ENCODE measurements at regions not wholly inside any gene's neighbourhood (a gene's known extent, or its start where the extent isn't known, plus 50 kb on each side); places are given as distances from the start of the nearest gene placed in this dataset.

GRCh38 chr5:123790226-123790625 is 278.2 kb downstream of the CSNK1G3 start:
- no peak for DNase-seq

- DNase-seq, result no peak
These were observed 275.7 kb downstream of the CSNK1G3 start for GRCh38 chr5:123787635-123788034.

GRCh38 chr5:123787136-123787535 is 275.2 kb downstream of the CSNK1G3 start:
- DNase-seq, result no peak

GRCh38 chr5:123786411-123786810 is 274.4 kb downstream of the CSNK1G3 start:
- DNase-seq, result no peak

GRCh38 chr5:123785162-123786071 is 273.4 kb downstream of the CSNK1G3 start:
- peak; percentile 73 for DNase-seq

GRCh38 chr5:123783421-123783820 is 271.4 kb downstream of the CSNK1G3 start:
- DNase-seq, result no peak

GRCh38 chr5:123778641-123779040 is 266.7 kb downstream of the CSNK1G3 start:
- DNase-seq, result no peak

GRCh38 chr5:123776761-123777160 is 264.8 kb downstream of the CSNK1G3 start:
- DNase-seq, result no peak

- DNase-seq, result no peak
These were observed 259.7 kb downstream of the CSNK1G3 start for GRCh38 chr5:123771715-123772114.

- DNase-seq, result no peak
These were observed 251.2 kb downstream of the CSNK1G3 start for GRCh38 chr5:123763201-123763600.

- DNase-seq, result no peak
These were observed 244.8 kb downstream of the CSNK1G3 start for GRCh38 chr5:123756816-123757215.

- DNase-seq, result no peak
These were observed 244.3 kb downstream of the CSNK1G3 start for GRCh38 chr5:123756318-123756665.

GRCh38 chr5:123755653-123756317 is 243.8 kb downstream of the CSNK1G3 start:
- DNase-seq, result no peak

- no peak for DNase-seq
These were observed 242.9 kb downstream of the CSNK1G3 start for GRCh38 chr5:123754908-123755307.

GRCh38 chr5:123753937-123754891 is 242.2 kb downstream of the CSNK1G3 start:
- no peak for DNase-seq

- no peak for DNase-seq
These were observed 241.4 kb downstream of the CSNK1G3 start for GRCh38 chr5:123753180-123753936.

GRCh38 chr5:123752552-123753179 is 240.7 kb downstream of the CSNK1G3 start:
- DNase-seq, result no peak

GRCh38 chr5:123751670-123752069 is 239.7 kb downstream of the CSNK1G3 start:
- DNase-seq, result no peak

GRCh38 chr5:123748239-123748638 is 236.3 kb downstream of the CSNK1G3 start:
- DNase-seq, result no peak

- DNase-seq, result no peak
These were observed 234.8 kb downstream of the CSNK1G3 start for GRCh38 chr5:123746683-123747360.

- no peak for DNase-seq
These were observed 232.1 kb downstream of the CSNK1G3 start for GRCh38 chr5:123743990-123744583.
